CD14-positive monocyte (primary cell): ENCODE measurements at regions not wholly inside any gene's neighbourhood (a gene's known extent, or its start where the extent isn't known, plus 50 kb on each side); places are given as distances from the start of the nearest gene placed in this dataset.

Experiments used
- DNase-seq, 3 donors: peaks; one replicate each; pipeline ENCODE4 v3.0.0-alpha.2; 2011 to 2022
- H2AFZ ChIP-seq: 2 replicates; pipeline ENCODE4 v1.6.0; 2012; ENCODE audit warnings: mild to moderate bottlenecking, low read depth, low read length, inconsistent platforms; ENCODE audit not compliant: insufficient read depth, poor library complexity, severe bottlenecking
- H3K27ac ChIP-seq, 2 donors: 1 replicate in 1 of 2; 2 replicates in 1 of 2; pipeline ENCODE4 v1.5.1; 2012 to 2013; ENCODE audit warnings: low read length in 2 of 2, control low read depth in 1 of 2, inconsistent platforms in 1 of 2, low read depth in 1 of 2, mild to moderate bottlenecking in 1 of 2
- H3K27me3 ChIP-seq, 2 donors: one replicate each; pipeline versions ENCODE4 v1.6.0 to v1.6.1; 2011 to 2013; ENCODE audit warnings: low read length in 2 of 2; ENCODE audit not compliant: control insufficient read depth in 2 of 2, insufficient read depth in 2 of 2
- H3K36me3 ChIP-seq, 2 donors: replicated peaks in 1 of 2; 1 replicate in 1 of 2; 2 replicates in 1 of 2; pipeline versions ENCODE4 v1.5.1 to v1.6.1; 2012 to 2013; ENCODE audit warnings: low read length in 2 of 2, control low read depth in 1 of 2, inconsistent platforms in 1 of 2, mild to moderate bottlenecking in 1 of 2; ENCODE audit not compliant: insufficient read depth in 2 of 2, control insufficient read depth in 1 of 2
- H3K4me1 ChIP-seq, 2 donors: 1 replicate in 1 of 2; 2 replicates in 1 of 2; pipeline versions ENCODE4 v1.5.1 to v1.6.1; 2012 to 2013; ENCODE audit warnings: low read length in 2 of 2, control low read depth in 1 of 2, inconsistent platforms in 1 of 2, mild to moderate bottlenecking in 1 of 2, moderate library complexity in 1 of 2; ENCODE audit not compliant: insufficient read depth in 2 of 2, control insufficient read depth in 1 of 2
- H3K4me2 ChIP-seq: replicated peaks from 2 replicates; pipeline ENCODE3; 2012; ENCODE audit warnings: low read length, moderate library complexity, mild to moderate bottlenecking; ENCODE audit not compliant: poor library complexity, severe bottlenecking; ENCODE audit errors: extremely low read depth
- H3K4me3 ChIP-seq, 3 experiments: fragments of 200-600 bp in 1 of 3; sonication (generic) in 1 of 3; replicated peaks in 1 of 3; 1 replicate in 2 of 3; 2 replicates in 1 of 3; pipeline ENCODE4 v1.5.1; 2011 to 2013; ENCODE audit warnings: low read length in 3 of 3, mild to moderate bottlenecking in 3 of 3, control low read depth in 2 of 3, low read depth in 2 of 3, inconsistent platforms in 1 of 3, moderate library complexity in 1 of 3
- H3K79me2 ChIP-seq: 2 replicates; pipeline ENCODE4 v1.6.0; 2012; ENCODE audit warnings: mild to moderate bottlenecking, control low read depth, inconsistent platforms, low read length, moderate library complexity; ENCODE audit not compliant: insufficient read depth
- H3K9ac ChIP-seq: 2 replicates; pipeline ENCODE4 v1.6.0; 2017; ENCODE audit warnings: low read length, mild to moderate bottlenecking; ENCODE audit not compliant: insufficient read depth, poor library complexity, severe bottlenecking
- H3K9me3 ChIP-seq, 2 donors: replicated peaks in 1 of 2; 1 replicate in 1 of 2; 2 replicates in 1 of 2; pipeline versions ENCODE4 v1.5.1 to v1.6.1; 2012 to 2013; ENCODE audit warnings: low read length in 2 of 2, control low read depth in 1 of 2; ENCODE audit not compliant: control insufficient read depth in 1 of 2, insufficient read depth in 1 of 2
- H4K20me1 ChIP-seq: 2 replicates; pipeline ENCODE4 v1.6.0; 2012; ENCODE audit warnings: mild to moderate bottlenecking, low read length, control low read depth, moderate library complexity; ENCODE audit not compliant: insufficient read depth
- H3K27ac Mint-ChIP-seq, 7 donors: one replicate each; pipeline ENCODE4 v1.8.0; 2020; ENCODE audit warnings: mild to moderate bottlenecking in 7 of 7, mixed read lengths in 7 of 7, moderate library complexity in 6 of 7, inconsistent platforms in 2 of 7
- H3K27me3 Mint-ChIP-seq, 3 donors: one replicate each; pipeline ENCODE4 v1.8.0; 2021 to 2022; ENCODE audit warnings: low read depth in 3 of 3, mild to moderate bottlenecking in 3 of 3, mixed read lengths in 3 of 3, moderate library complexity in 3 of 3, inconsistent platforms in 1 of 3
- H3K36me3 Mint-ChIP-seq, 2 donors: one replicate each; pipeline ENCODE4 v1.8.0; 2020; ENCODE audit warnings: mixed read lengths in 2 of 2, inconsistent platforms in 1 of 2, mild to moderate bottlenecking in 1 of 2
- H3K4me1 Mint-ChIP-seq: one replicate; pipeline ENCODE4 v1.8.0; 2020; ENCODE audit warnings: mild to moderate bottlenecking, mixed read lengths
- H3K4me3 Mint-ChIP-seq, 2 donors: one replicate each; pipeline ENCODE4 v1.8.0; 2020; ENCODE audit warnings: mild to moderate bottlenecking in 2 of 2, mixed read lengths in 2 of 2, moderate library complexity in 1 of 2
- H3K9me3 Mint-ChIP-seq, 7 donors: one replicate each; pipeline ENCODE4 v1.8.0; 2020 to 2022; ENCODE audit warnings: mixed read lengths in 7 of 7, mild to moderate bottlenecking in 6 of 7, moderate library complexity in 6 of 7, inconsistent platforms in 2 of 7
- CTCF ChIP-seq: fragments of 200-600 bp; IDR thresholded peaks from one replicate; pipeline ENCODE4 v1.8.0; 2022; ENCODE audit warnings: antibody characterized with exemption, mild to moderate bottlenecking
- WGBS: methylation state at CpG from one replicate; pipeline ENCODE4 v1.1.5; 2013; ENCODE audit warnings: missing lambda C conversion rate; ENCODE audit not compliant: insufficient coverage; 5-methylcytosine and 5-hydroxymethylcytosine counted together
- intact Hi-C, 2 donors: fragments of 100-400 bp; cut with micrococcal nuclease; formaldehyde crosslinking; loops; one replicate each; pipeline versions ENCODE4 v1.15.0 to v1.15.1; 2023

- intact Hi-C loops: no loop called here
- Histone ChIP-seq H4K20me1 (no peaks in the 10 kb centered on the region), H3K4me2 (no peak overlapping the region), H3K79me2 (no peaks in the 10 kb centered on the region), H3K36me3 (no peaks in the 10 kb centered on the region), H3K27me3 (no peaks in the 10 kb centered on the region), H3K9me3 (peaks cover 0 to 5% of the 10 kb centered on the region in 2 donors), H2AFZ (no peak overlapping the region), H3K9ac (no peak overlapping the region), H3K4me3 (no peak overlapping the region), H3K27ac (no peak overlapping the region), H3K4me1 (no peaks in the 10 kb centered on the region)
- H3K36me3 Mint-ChIP-seq: no peaks in the 10 kb centered on the region
- H3K4me1 Mint-ChIP-seq: no peaks in the 10 kb centered on the region
- peak overlapping the region in 1 of 7 donors; percentile 23 for H3K27ac Mint-ChIP-seq
- no peak for TF ChIP-seq CTCF
- 100% methylated on average over 1 of the region's 1 CpG for WGBS
- no peaks in the 10 kb centered on the region for H3K27me3 Mint-ChIP-seq
- H3K9me3 Mint-ChIP-seq: peaks cover 0 to 4% (median 0%) of the 10 kb centered on the region in 7 donors
- H3K4me3 Mint-ChIP-seq: no peak overlapping the region
- DNase-seq: no peak
These were observed 366.6 kb downstream of the FSIP2 start for GRCh38 chr2:186105016-186105724.

- Histone ChIP-seq H3K79me2 (no peaks in the 10 kb centered on the region), H3K27ac (no peak overlapping the region), H3K4me1 (no peaks in the 10 kb centered on the region), H3K27me3 (no peaks in the 10 kb centered on the region), H3K9me3 (peaks cover 0 to 5% of the 10 kb centered on the region in 2 donors), H4K20me1 (no peaks in the 10 kb centered on the region), H3K4me2 (no peak overlapping the region), H2AFZ (no peak overlapping the region), H3K36me3 (no peaks in the 10 kb centered on the region), H3K9ac (no peak overlapping the region), H3K4me3 (no peak overlapping the region)
- no peak for TF ChIP-seq CTCF
- no peak for DNase-seq
- Mint-ChIP-seq H3K27me3 (no peaks in the 10 kb centered on the region), H3K9me3 (peaks cover 0 to 13% (median 6%) of the 10 kb centered on the region in 7 donors), H3K36me3 (no peaks in the 10 kb centered on the region), H3K4me1 (no peaks in the 10 kb centered on the region), H3K27ac (no peak overlapping the region), H3K4me3 (no peak overlapping the region)
- WGBS: no CpG with 5 or more reads among the region's 1 CpG
- intact Hi-C loops: no loop called here
These were observed 369.9 kb downstream of the FSIP2 start for GRCh38 chr2:186108470-186108869.
